Effector CD4-positive, alpha-beta T cell (primary cell): ENCODE measurements at regions not wholly inside any gene's neighbourhood (a gene's known extent, or its start where the extent isn't known, plus 50 kb on each side); places are given as distances from the start of the nearest gene placed in this dataset.

Experiments used
- DNase-seq: peaks from one replicate; pipeline ENCODE4 v3.0.0-alpha.2; 2020

GRCh38 chr6:120202878-120203277 is 853.3 kb upstream of the MAN1A1 start:
- DNase-seq, result no peak

- no peak for DNase-seq
Observed at GRCh38 chr6:120200853-120201252, 851.3 kb upstream of the MAN1A1 start.

DNA sequence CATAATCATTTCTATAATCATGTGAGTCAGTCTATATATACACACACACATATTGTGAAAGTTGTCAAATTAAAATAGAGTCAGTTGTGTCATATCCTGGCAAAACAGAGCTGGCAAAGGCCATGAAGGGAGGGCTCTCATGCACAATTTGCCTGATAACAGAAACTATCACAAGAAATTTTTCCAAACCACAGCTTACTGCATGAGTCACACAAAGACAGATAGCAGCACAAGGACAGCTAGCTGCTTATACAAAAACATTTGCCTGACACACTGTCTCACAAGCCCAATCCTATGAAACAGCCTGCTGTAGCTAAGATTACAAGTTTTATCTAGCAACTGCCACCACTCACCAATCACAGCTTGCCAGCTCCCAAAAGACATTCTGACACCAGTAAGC is 848.5 kb upstream of the MAN1A1 start:
- DNase-seq, result no peak

- DNase-seq, result no peak
Observed at GRCh38 chr6:120186080-120186479, 836.5 kb upstream of the MAN1A1 start.

- DNase-seq, result no peak
Observed at GRCh38 chr6:120173250-120173649, 823.7 kb upstream of the MAN1A1 start.

GRCh38 chr6:120164531-120164930 is 815.0 kb upstream of the MAN1A1 start:
- DNase-seq, result no peak

- no peak for DNase-seq
Observed at GRCh38 chr6:120157873-120158272, 808.3 kb upstream of the MAN1A1 start.

GRCh38 chr6:120147071-120147871 is 797.7 kb upstream of the MAN1A1 start:
- DNase-seq, result no peak

DNA sequence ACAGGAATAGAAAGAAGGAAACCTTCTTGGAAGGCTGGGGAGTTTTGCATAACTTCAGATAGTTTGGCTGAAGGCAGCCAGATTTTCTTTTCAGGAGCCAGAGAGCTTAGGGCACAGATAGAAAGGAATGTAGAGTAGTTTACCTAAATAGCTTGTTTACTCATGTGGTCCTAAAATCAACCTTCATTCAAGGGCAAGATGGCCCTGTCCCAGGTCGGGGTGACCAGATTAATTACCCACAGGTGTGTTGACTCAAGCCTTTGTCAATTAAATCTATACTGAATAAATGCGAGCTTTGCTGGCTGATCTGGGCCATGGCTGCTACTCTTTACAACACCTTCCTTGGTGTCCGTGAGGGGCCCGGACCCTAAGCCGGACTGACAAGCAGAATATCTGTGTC is 792.0 kb upstream of the MAN1A1 start:
- no peak for DNase-seq

- DNase-seq, result no peak
Observed at GRCh38 chr6:120137492-120137891, 787.9 kb upstream of the MAN1A1 start.

DNA sequence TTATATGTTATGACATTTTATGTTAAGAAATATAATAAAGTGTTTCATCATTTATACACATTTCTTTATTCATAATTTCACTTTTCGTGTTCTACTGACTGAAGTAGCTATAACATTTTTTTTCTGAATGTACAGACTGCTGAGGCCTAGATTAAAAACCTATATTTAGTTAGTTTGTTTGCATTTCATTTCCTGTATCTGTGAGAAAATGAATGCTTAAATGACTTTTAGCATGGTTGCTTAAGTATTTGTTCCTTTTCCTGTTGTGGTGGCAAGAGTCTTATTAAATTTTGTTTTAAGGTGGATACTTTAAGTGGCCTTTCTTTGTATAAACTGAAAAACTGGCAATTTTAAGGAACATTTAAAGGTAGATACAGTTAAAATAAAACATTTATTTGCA is 779.7 kb upstream of the MAN1A1 start:
- no peak for DNase-seq

GRCh38 chr6:120122401-120122800 is 772.8 kb upstream of the MAN1A1 start:
- no peak for DNase-seq

- DNase-seq, result no peak
Observed at GRCh38 chr6:120116343-120116742, 766.8 kb upstream of the MAN1A1 start.

GRCh38 chr6:120112980-120113379 is 763.4 kb upstream of the MAN1A1 start:
- DNase-seq, result no peak

DNA sequence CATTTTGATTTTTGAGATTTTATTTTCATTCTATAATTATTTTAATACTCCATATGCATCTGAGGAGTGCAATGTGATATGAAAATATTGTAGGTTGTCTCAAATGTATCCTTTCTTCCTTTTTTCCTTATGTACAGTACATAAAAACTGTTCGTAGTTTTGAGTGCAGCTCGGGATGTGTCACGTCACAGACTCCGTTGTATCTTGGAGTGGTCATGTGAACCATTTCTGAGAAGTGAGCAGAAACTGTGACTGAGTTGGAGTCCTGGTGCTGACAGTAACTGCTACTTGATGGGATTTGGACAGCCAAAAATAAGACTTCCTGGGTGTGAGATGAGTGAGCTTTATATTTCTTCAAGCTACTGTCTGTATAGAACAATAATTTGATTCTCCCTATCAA is 761.4 kb upstream of the MAN1A1 start:
- DNase-seq, result no peak

- DNase-seq, result no peak
Observed at GRCh38 chr6:120108061-120108795, 758.7 kb upstream of the MAN1A1 start.

GRCh38 chr6:120103618-120104017 is 754.1 kb upstream of the MAN1A1 start:
- no peak for DNase-seq

- no peak for DNase-seq
Observed at GRCh38 chr6:120096696-120097260, 747.2 kb upstream of the MAN1A1 start.

DNA sequence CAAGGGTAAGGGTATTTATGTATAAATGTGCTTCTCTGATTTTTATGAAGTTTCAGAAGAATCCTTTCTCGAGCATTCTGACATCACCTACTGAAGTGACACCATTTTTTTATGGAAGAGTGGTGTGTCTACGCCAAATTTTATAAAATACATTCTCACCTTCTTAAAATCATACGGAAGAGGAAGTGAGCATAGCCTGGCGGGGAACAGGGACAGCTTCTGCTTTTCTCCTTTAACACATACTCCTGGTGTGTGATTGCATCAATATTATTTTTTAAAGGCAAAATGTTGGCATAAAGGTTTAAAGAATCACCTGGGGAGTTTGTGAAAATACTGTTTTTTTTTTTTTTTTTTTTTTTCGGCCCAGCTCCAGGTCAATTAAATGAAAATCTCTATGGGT is 733.6 kb upstream of the MAN1A1 start:
- no peak for DNase-seq

GRCh38 chr6:120077489-120077888 is 727.9 kb upstream of the MAN1A1 start:
- no peak for DNase-seq

GRCh38 chr6:120058410-120058809 is 708.8 kb upstream of the MAN1A1 start:
- no peak for DNase-seq

DNA sequence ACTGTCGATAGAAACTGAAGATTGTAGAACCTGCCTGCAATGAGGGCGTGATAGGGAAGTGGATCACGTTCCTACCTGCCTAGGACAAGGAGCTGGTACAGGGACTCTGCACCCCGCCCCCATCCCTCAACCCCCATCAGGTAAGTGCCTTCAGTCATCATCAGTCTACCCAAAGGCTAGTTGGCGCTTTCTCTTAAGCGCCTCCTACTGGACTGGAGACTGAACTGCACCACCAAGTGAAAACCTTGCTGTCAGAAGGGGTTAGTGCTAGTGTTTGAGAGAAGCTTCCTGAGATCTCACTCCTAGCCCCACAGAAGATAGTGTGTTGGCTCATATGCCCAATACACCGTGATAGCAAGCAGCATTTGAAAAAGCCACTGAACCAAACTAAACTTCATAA is 706.5 kb upstream of the MAN1A1 start:
- no peak for DNase-seq

- DNase-seq, result no peak
Observed at GRCh38 chr6:120055071-120055470, 705.5 kb upstream of the MAN1A1 start.

DNA sequence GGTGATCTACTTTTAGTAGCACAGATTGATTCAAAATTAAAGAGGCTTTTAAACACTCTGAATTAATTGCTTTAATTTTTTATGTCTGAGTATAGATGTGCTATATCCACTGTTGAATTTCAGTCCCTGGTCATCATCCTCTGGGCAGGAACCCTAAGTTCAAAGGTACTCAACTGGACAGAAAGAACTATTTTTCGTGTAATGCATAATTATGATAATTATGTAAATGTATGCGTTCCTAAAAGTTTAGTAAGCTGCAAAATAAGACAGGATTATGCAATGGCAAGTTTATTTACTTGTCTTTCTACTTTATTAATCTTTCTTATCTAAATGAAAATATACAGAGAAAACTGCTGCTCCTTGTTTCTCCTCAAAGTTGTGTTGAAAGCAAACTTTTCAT is 690.1 kb upstream of the MAN1A1 start:
- no peak for DNase-seq
